IMR-90 (cell line): ENCODE measurements at regions not wholly inside any gene's neighbourhood (a gene's known extent, or its start where the extent isn't known, plus 50 kb on each side); places are given as distances from the start of the nearest gene placed in this dataset.

Experiments
- CHD1 ChIP-seq: IDR thresholded peaks from 2 replicates; pipeline ENCODE4 v1.6.1; 2012; ENCODE audit warnings: low read depth, low read length, improper control_type of control experiment
- MAFK ChIP-seq: IDR thresholded peaks from 2 replicates; pipeline ENCODE4 v1.6.1; 2012; ENCODE audit warnings: low read depth, low read length, improper control_type of control experiment
- NFE2L2 ChIP-seq: fragments of 150-350 bp; IDR thresholded peaks from 2 replicates; pipeline ENCODE4 v1.6.1; 2016; ENCODE audit warnings: low read depth, mild to moderate bottlenecking, low read length
- POLR2A ChIP-seq: IDR thresholded peaks from 2 replicates; pipeline ENCODE4 v1.6.1; 2012; ENCODE audit warnings: mild to moderate bottlenecking, low read depth, low read length
- RAD21 ChIP-seq: IDR thresholded peaks from 2 replicates; pipeline ENCODE4 v1.6.1; 2012; ENCODE audit warnings: low read length, improper control_type of control experiment
- TF ChIP-seq, protein P1 (sequence below): conservative IDR thresholded peaks from 2 replicates; pipeline ENCODE4 v1.5.1; 2012; ENCODE audit warnings: mild to moderate bottlenecking, low read depth, low read length, improper control_type of control experiment

DNA sequence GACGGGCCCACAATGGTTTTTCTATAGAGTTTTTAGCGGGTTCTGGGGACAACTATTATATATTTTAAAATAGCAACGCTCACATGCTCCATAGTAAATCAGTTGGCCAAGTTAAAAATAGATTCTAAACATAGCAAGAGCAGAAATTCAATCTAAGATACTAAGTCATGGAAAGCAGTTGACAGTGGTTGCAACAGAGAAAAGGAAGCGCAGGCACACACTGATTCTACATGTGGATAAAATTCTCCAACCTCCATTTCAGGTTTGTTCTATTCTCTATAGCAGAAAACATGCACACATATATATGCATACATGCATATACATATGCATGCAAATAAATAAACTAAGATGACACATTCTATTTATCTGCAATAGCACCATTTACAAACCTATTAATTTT is 89.6 kb upstream of the HNRNPU start:
- TF ChIP-seq CHD1 (no peak), RAD21 (no peak), POLR2A (no peak), NFE2L2 (no peak), MAFK (no peak)
- TF ChIP-seq, protein P1, sequence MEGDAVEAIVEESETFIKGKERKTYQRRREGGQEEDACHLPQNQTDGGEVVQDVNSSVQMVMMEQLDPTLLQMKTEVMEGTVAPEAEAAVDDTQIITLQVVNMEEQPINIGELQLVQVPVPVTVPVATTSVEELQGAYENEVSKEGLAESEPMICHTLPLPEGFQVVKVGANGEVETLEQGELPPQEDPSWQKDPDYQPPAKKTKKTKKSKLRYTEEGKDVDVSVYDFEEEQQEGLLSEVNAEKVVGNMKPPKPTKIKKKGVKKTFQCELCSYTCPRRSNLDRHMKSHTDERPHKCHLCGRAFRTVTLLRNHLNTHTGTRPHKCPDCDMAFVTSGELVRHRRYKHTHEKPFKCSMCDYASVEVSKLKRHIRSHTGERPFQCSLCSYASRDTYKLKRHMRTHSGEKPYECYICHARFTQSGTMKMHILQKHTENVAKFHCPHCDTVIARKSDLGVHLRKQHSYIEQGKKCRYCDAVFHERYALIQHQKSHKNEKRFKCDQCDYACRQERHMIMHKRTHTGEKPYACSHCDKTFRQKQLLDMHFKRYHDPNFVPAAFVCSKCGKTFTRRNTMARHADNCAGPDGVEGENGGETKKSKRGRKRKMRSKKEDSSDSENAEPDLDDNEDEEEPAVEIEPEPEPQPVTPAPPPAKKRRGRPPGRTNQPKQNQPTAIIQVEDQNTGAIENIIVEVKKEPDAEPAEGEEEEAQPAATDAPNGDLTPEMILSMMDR, result no peak
